Stimulated activated naive B cell treated with anti-CD40 and anti-IgM and Interleukin-4, amounts not matched to agents 10 μg/mL and 1 μg/mL and 100 μg/mL, for 72 hours (primary cell): ENCODE measurements at regions not wholly inside any gene's neighbourhood (a gene's known extent, or its start where the extent isn't known, plus 50 kb on each side); places are given as distances from the start of the nearest gene placed in this dataset.

ENCODE experiments used
- ATAC-seq, 2 donors: fragments of 150-1000 bp; cut with Tn5 transposase; replicated peaks; 2 replicates each; pipeline ENCODE4 v1.10.0; 2021; ENCODE audit warnings: moderate library complexity in 1 of 2
- DNase-seq: peaks from one replicate; pipeline ENCODE4 v3.0.0; 2021
- H3K27ac Mint-ChIP-seq: one replicate; pipeline ENCODE4 v1.8.0; 2022; ENCODE audit warnings: mild to moderate bottlenecking, mixed read lengths
- H3K27me3 Mint-ChIP-seq, 2 donors: one replicate each; pipeline ENCODE4 v1.8.0; 2022; ENCODE audit warnings: mixed read lengths in 2 of 2
- H3K36me3 Mint-ChIP-seq, 2 donors: one replicate each; pipeline ENCODE4 v1.8.0; 2022; ENCODE audit warnings: mixed read lengths in 2 of 2, mild to moderate bottlenecking in 1 of 2
- H3K4me1 Mint-ChIP-seq, 2 donors: one replicate each; pipeline ENCODE4 v1.8.0; 2022; ENCODE audit warnings: mixed read lengths in 2 of 2, mild to moderate bottlenecking in 1 of 2
- H3K4me3 Mint-ChIP-seq, 2 donors: one replicate each; pipeline ENCODE4 v1.8.0; 2022; ENCODE audit warnings: mild to moderate bottlenecking in 2 of 2, mixed read lengths in 2 of 2, moderate library complexity in 1 of 2
- H3K9me3 Mint-ChIP-seq, 2 donors: one replicate each; pipeline ENCODE4 v1.8.0; 2022; ENCODE audit warnings: mixed read lengths in 2 of 2, mild to moderate bottlenecking in 1 of 2

- Mint-ChIP-seq H3K27me3 (no peaks in the 10 kb centered on the region), H3K27ac (no peak overlapping the region), H3K4me1 (no peaks in the 10 kb centered on the region), H3K4me3 (no peak overlapping the region), H3K36me3 (peaks cover 0 to 6% of the 10 kb centered on the region in 2 donors), H3K9me3 (peaks cover 7 to 9% of the 10 kb centered on the region in 2 donors)
- no peak for DNase-seq
- ATAC-seq = no peak
Observed at GRCh38 chr1:195019385-195019784, 1588.9 kb downstream of the KCNT2 start.

GRCh38 chr1:195012995-195013394, 1595.2 kb downstream of the KCNT2 start:
- no peaks in the 10 kb centered on the region for H3K27me3 Mint-ChIP-seq
- H3K4me3 Mint-ChIP-seq = no peak overlapping the region
- H3K4me1 Mint-ChIP-seq = no peaks in the 10 kb centered on the region
- H3K9me3 Mint-ChIP-seq = peaks cover 9 to 13% of the 10 kb centered on the region in 2 donors
- no peak for DNase-seq
- peaks cover 0 to 6% of the 10 kb centered on the region in 2 donors for H3K36me3 Mint-ChIP-seq
- no peak overlapping the region for H3K27ac Mint-ChIP-seq
- ATAC-seq = no peak

- peaks cover 0 to 2% of the 10 kb centered on the region in 2 donors for H3K9me3 Mint-ChIP-seq
- no peak overlapping the region for H3K27ac Mint-ChIP-seq
- DNase-seq = no peak
- no peaks in the 10 kb centered on the region for H3K4me1 Mint-ChIP-seq
- no peaks in the 10 kb centered on the region for H3K36me3 Mint-ChIP-seq
- ATAC-seq = no peak
- no peak overlapping the region for H3K4me3 Mint-ChIP-seq
- H3K27me3 Mint-ChIP-seq = no peaks in the 10 kb centered on the region
Observed at GRCh38 chr1:195005338-195005737, 1602.9 kb downstream of the KCNT2 start.

GRCh38 chr1:194990483-194990882, 1617.8 kb downstream of the KCNT2 start:
- H3K4me1 Mint-ChIP-seq = no peaks in the 10 kb centered on the region
- DNase-seq (no peak), ATAC-seq (no peak)
- H3K27me3 Mint-ChIP-seq = no peaks in the 10 kb centered on the region
- no peak overlapping the region for H3K4me3 Mint-ChIP-seq
- H3K9me3 Mint-ChIP-seq = no peaks in the 10 kb centered on the region
- no peaks in the 10 kb centered on the region for H3K36me3 Mint-ChIP-seq
- no peak overlapping the region for H3K27ac Mint-ChIP-seq

GRCh38 chr1:194975913-194976312, 1632.3 kb downstream of the KCNT2 start:
- H3K36me3 Mint-ChIP-seq = no peaks in the 10 kb centered on the region
- no peaks in the 10 kb centered on the region for H3K4me1 Mint-ChIP-seq
- no peak overlapping the region for H3K27ac Mint-ChIP-seq
- DNase-seq (no peak), ATAC-seq (no peak)
- H3K27me3 Mint-ChIP-seq = no peaks in the 10 kb centered on the region
- H3K4me3 Mint-ChIP-seq = no peak overlapping the region
- H3K9me3 Mint-ChIP-seq = peaks cover 0 to 6% of the 10 kb centered on the region in 2 donors

- no peak for DNase-seq
- no peaks in the 10 kb centered on the region for H3K36me3 Mint-ChIP-seq
- H3K4me1 Mint-ChIP-seq = no peaks in the 10 kb centered on the region
- ATAC-seq = no peak
- H3K27me3 Mint-ChIP-seq = no peaks in the 10 kb centered on the region
- no peak overlapping the region for H3K27ac Mint-ChIP-seq
- no peaks in the 10 kb centered on the region for H3K9me3 Mint-ChIP-seq
- no peak overlapping the region for H3K4me3 Mint-ChIP-seq
Observed at GRCh38 chr1:194968916-194969315, 1639.3 kb downstream of the KCNT2 start.

- Mint-ChIP-seq H3K27ac (no peak overlapping the region), H3K4me1 (no peaks in the 10 kb centered on the region), H3K4me3 (no peak overlapping the region), H3K36me3 (no peaks in the 10 kb centered on the region), H3K27me3 (no peaks in the 10 kb centered on the region), H3K9me3 (no peaks in the 10 kb centered on the region)
- ATAC-seq (no peak), DNase-seq (no peak)
Observed at GRCh38 chr1:194959795-194960194, 1648.4 kb downstream of the KCNT2 start.

- Mint-ChIP-seq H3K27me3 (no peaks in the 10 kb centered on the region), H3K4me1 (no peaks in the 10 kb centered on the region), H3K36me3 (no peaks in the 10 kb centered on the region), H3K27ac (no peak overlapping the region), H3K9me3 (peaks cover 0 to 6% of the 10 kb centered on the region in 2 donors), H3K4me3 (no peak overlapping the region)
- ATAC-seq (no peak), DNase-seq (no peak)
Observed at GRCh38 chr1:194952171-194952570, 1656.1 kb downstream of the KCNT2 start.

- no peak for ATAC-seq
- no peak for DNase-seq
- Mint-ChIP-seq H3K4me3 (no peak overlapping the region), H3K4me1 (no peaks in the 10 kb centered on the region), H3K9me3 (peaks cover 0 to 6% of the 10 kb centered on the region in 2 donors), H3K27ac (no peak overlapping the region), H3K27me3 (no peaks in the 10 kb centered on the region), H3K36me3 (no peaks in the 10 kb centered on the region)
Observed at GRCh38 chr1:194950584-194950983, 1657.7 kb downstream of the KCNT2 start.

GRCh38 chr1:194940336-194941030, 1667.8 kb downstream of the KCNT2 start:
- DNase-seq = no peak
- no peak for ATAC-seq
- H3K27ac Mint-ChIP-seq = no peak overlapping the region
- no peaks in the 10 kb centered on the region for H3K27me3 Mint-ChIP-seq
- H3K4me3 Mint-ChIP-seq = no peak overlapping the region
- no peaks in the 10 kb centered on the region for H3K36me3 Mint-ChIP-seq
- no peaks in the 10 kb centered on the region for H3K4me1 Mint-ChIP-seq
- peaks cover 0 to 2% of the 10 kb centered on the region in 2 donors for H3K9me3 Mint-ChIP-seq

GRCh38 chr1:194935864-194936263, 1672.4 kb downstream of the KCNT2 start:
- Mint-ChIP-seq H3K27ac (no peak overlapping the region), H3K4me1 (no peaks in the 10 kb centered on the region), H3K27me3 (no peaks in the 10 kb centered on the region), H3K9me3 (peaks cover 5 to 8% of the 10 kb centered on the region in 2 donors), H3K36me3 (peaks cover 0 to 4% of the 10 kb centered on the region in 2 donors), H3K4me3 (no peak overlapping the region)
- DNase-seq = no peak
- ATAC-seq = no peak

- no peaks in the 10 kb centered on the region for H3K4me1 Mint-ChIP-seq
- ATAC-seq (no peak), DNase-seq (no peak)
- H3K27ac Mint-ChIP-seq = no peak overlapping the region
- H3K36me3 Mint-ChIP-seq = peaks cover 0 to 4% of the 10 kb centered on the region in 2 donors
- H3K27me3 Mint-ChIP-seq = no peaks in the 10 kb centered on the region
- peaks cover 5 to 6% of the 10 kb centered on the region in 2 donors for H3K9me3 Mint-ChIP-seq
- H3K4me3 Mint-ChIP-seq = no peak overlapping the region
Observed at GRCh38 chr1:194931166-194931565, 1677.1 kb downstream of the KCNT2 start.

GRCh38 chr1:194930132-194930531, 1678.1 kb downstream of the KCNT2 start:
- peaks cover 0 to 2% of the 10 kb centered on the region in 2 donors for H3K4me1 Mint-ChIP-seq
- H3K9me3 Mint-ChIP-seq = peaks cover 4 to 6% of the 10 kb centered on the region in 2 donors
- H3K27me3 Mint-ChIP-seq = no peaks in the 10 kb centered on the region
- H3K36me3 Mint-ChIP-seq = peaks cover 0 to 4% of the 10 kb centered on the region in 2 donors
- no peak overlapping the region for H3K4me3 Mint-ChIP-seq
- no peak overlapping the region for H3K27ac Mint-ChIP-seq
- DNase-seq = no peak
- ATAC-seq = no peak

- Mint-ChIP-seq H3K36me3 (no peaks in the 10 kb centered on the region), H3K9me3 (peaks cover 0 to 3% of the 10 kb centered on the region in 2 donors), H3K27ac (no peak overlapping the region), H3K27me3 (no peaks in the 10 kb centered on the region), H3K4me3 (no peak overlapping the region), H3K4me1 (peaks cover 0 to 2% of the 10 kb centered on the region in 2 donors)
- DNase-seq = no peak
- ATAC-seq = no peak
Observed at GRCh38 chr1:194929357-194929756, 1678.9 kb downstream of the KCNT2 start.

GRCh38 chr1:194919146-194919545, 1689.1 kb downstream of the KCNT2 start:
- no peak for DNase-seq
- no peak overlapping the region for H3K4me3 Mint-ChIP-seq
- H3K27me3 Mint-ChIP-seq = no peaks in the 10 kb centered on the region
- no peak for ATAC-seq
- H3K9me3 Mint-ChIP-seq = no peaks in the 10 kb centered on the region
- no peaks in the 10 kb centered on the region for H3K4me1 Mint-ChIP-seq
- no peak overlapping the region for H3K27ac Mint-ChIP-seq
- no peaks in the 10 kb centered on the region for H3K36me3 Mint-ChIP-seq
